Activated CD4-positive, CD25-positive, alpha-beta regulatory T cell treated with anti-CD3 and anti-CD28 coated beads, Interleukin-2, amount 50 U/mL, for 24 hours (primary cell): ENCODE measurements at regions not wholly inside any gene's neighbourhood (a gene's known extent, or its start where the extent isn't known, plus 50 kb on each side); places are given as distances from the start of the nearest gene placed in this dataset.
"Not testable (repeated sequence)": the region's sequence is repeated elsewhere in the genome, so short reads cannot be mapped to it uniquely, and the experiment has no call there.

ENCODE experiments used
- ATAC-seq, 2 donors: fragments of 150-1000 bp; cut with Tn5 transposase; one replicate each; pipeline ENCODE4 v1.10.0; 2021; ENCODE audit warnings: mild to moderate bottlenecking in 1 of 2, moderate library complexity in 1 of 2

GRCh38 chr5:42242881-42243485, 180.3 kb upstream of the GHR start:
- ATAC-seq = no peak

GRCh38 chr5:42252306-42252705, 170.9 kb upstream of the GHR start:
- ATAC-seq = no peak

GRCh38 chr5:42259914-42260313, 163.3 kb upstream of the GHR start:
- ATAC-seq = not testable (repeated sequence)

GRCh38 chr5:42267091-42267490, 156.1 kb upstream of the GHR start:
- no peak for ATAC-seq

- not testable (repeated sequence) for ATAC-seq
These were observed 155.1 kb upstream of the GHR start for GRCh38 chr5:42268170-42268569.

- no peak for ATAC-seq
These were observed 154.6 kb upstream of the GHR start for GRCh38 chr5:42268630-42269029.

- ATAC-seq = no peak
These were observed 152.5 kb upstream of the GHR start for GRCh38 chr5:42270771-42271170.

GRCh38 chr5:42274913-42275312, 148.3 kb upstream of the GHR start:
- ATAC-seq = no peak

- no peak for ATAC-seq
These were observed 145.9 kb upstream of the GHR start for GRCh38 chr5:42277293-42277692.

- ATAC-seq = no peak
These were observed 138.7 kb upstream of the GHR start for GRCh38 chr5:42284584-42284983.

- no peak for ATAC-seq
These were observed 138.0 kb upstream of the GHR start for GRCh38 chr5:42285230-42285629.

- no peak for ATAC-seq
These were observed 122.7 kb upstream of the GHR start for GRCh38 chr5:42300496-42300895.

GRCh38 chr5:42301349-42301748, 121.9 kb upstream of the GHR start:
- no peak for ATAC-seq

- no peak for ATAC-seq
These were observed 121.1 kb upstream of the GHR start for GRCh38 chr5:42302186-42302585.

- ATAC-seq = no peak
These were observed 117.0 kb upstream of the GHR start for GRCh38 chr5:42306287-42306686.

GRCh38 chr5:42309865-42310264, 113.4 kb upstream of the GHR start:
- ATAC-seq = no peak

- ATAC-seq = no peak
These were observed 108.0 kb upstream of the GHR start for GRCh38 chr5:42315214-42315613.

GRCh38 chr5:42317575-42317974, 105.7 kb upstream of the GHR start:
- no peak for ATAC-seq

GRCh38 chr5:42319546-42319945, 103.7 kb upstream of the GHR start:
- not testable (repeated sequence) for ATAC-seq

GRCh38 chr5:42321785-42322184, 101.5 kb upstream of the GHR start:
- ATAC-seq = no peak

- no peak for ATAC-seq
These were observed 86.1 kb upstream of the GHR start for GRCh38 chr5:42337143-42337542.

GRCh38 chr5:42337607-42338006, 85.6 kb upstream of the GHR start:
- ATAC-seq = no peak

- ATAC-seq = no peak
These were observed 85.1 kb upstream of the GHR start for GRCh38 chr5:42338136-42338535.

GRCh38 chr5:42349163-42349562, 74.1 kb upstream of the GHR start:
- no peak for ATAC-seq

GRCh38 chr5:42351956-42352355, 71.3 kb upstream of the GHR start:
- ATAC-seq = no peak

GRCh38 chr5:42360056-42360455, 63.2 kb upstream of the GHR start:
- no peak for ATAC-seq
